Iris pigment epithelial cell (primary cell): ENCODE measurements at regions not wholly inside any gene's neighbourhood (a gene's known extent, or its start where the extent isn't known, plus 50 kb on each side); places are given as distances from the start of the nearest gene placed in this dataset.
"Not testable (repeated sequence)": the region's sequence is repeated elsewhere in the genome, so short reads cannot be mapped to it uniquely, and the experiment has no call there.

Source experiments
- DNase-seq: peaks from one replicate; pipeline ENCODE4 v3.0.0-alpha.2; 2011; ENCODE audit warnings: low read depth

DNA sequence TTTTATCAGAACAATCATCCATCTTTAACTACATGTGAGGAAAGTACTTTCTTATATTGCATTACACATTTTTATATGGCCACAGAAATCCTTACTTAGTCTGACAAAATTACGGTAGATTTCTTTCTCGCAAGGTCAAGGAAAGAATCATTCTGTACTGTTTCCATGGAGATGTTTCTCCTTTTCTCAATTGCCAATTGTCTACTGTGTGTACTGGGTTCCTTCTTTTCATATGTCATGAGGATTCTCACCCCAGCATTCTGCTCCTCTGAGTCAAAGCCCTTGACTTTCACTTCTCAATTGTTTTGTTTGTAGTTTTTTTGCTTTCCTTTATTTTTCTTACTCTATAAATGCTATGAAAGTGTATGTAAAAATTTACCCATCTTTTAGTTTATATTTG, 99.3 kb upstream of the AGAP9 start:
- DNase-seq = peak; percentile 15

DNA sequence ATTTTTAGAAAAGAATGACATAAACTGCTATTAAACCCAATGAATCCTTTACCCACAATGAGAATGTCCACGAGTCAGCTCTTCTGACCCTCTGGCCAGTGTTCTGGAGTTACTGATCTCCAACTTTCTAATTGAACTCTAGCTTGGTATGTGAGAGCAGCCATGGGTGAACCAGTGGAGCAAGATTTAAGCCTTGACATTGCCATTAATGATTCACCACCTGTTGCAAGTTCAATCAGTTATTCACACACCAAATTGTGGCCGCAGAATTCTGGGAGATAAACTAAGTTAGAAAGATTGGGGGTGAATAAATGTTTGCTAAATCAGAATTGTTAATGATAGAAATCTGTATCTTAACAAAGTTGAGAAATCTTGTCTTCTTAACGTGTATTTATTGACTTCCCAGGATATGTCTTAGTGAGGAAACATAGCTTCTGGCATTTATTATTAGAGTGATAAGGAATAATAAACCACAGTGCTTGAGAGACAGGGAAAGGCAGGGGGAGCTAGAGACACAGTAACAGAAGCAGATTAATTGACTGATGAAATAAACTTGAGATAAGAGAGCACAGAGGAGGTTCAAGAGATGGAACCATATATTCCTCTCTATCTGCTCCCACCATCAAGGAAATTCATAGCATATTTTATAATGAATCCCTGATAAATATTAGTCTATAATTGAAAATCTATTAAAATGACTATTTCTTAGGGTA, 96.0 kb upstream of the AGAP9 start:
- DNase-seq = peak; percentile 18

DNA sequence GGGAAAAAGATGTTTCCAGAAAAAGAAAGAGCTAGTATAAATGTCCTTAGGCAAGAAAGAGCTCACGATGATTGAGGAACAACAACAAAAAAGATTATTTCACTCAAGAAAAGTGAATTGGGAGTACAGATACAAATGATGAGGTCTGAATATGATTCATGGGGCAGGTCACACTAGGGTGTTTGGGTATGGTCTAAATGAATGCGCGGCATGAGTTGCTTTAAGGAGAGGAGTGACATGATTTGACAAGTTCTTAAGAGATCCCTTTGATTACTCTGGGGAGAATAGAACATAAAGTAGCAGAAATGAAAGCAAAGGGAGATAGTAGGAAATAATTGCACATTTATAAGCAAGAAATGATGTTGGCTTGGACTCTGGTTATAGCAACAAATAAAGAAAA, 85.9 kb upstream of the AGAP9 start:
- DNase-seq = not testable (repeated sequence)

DNA sequence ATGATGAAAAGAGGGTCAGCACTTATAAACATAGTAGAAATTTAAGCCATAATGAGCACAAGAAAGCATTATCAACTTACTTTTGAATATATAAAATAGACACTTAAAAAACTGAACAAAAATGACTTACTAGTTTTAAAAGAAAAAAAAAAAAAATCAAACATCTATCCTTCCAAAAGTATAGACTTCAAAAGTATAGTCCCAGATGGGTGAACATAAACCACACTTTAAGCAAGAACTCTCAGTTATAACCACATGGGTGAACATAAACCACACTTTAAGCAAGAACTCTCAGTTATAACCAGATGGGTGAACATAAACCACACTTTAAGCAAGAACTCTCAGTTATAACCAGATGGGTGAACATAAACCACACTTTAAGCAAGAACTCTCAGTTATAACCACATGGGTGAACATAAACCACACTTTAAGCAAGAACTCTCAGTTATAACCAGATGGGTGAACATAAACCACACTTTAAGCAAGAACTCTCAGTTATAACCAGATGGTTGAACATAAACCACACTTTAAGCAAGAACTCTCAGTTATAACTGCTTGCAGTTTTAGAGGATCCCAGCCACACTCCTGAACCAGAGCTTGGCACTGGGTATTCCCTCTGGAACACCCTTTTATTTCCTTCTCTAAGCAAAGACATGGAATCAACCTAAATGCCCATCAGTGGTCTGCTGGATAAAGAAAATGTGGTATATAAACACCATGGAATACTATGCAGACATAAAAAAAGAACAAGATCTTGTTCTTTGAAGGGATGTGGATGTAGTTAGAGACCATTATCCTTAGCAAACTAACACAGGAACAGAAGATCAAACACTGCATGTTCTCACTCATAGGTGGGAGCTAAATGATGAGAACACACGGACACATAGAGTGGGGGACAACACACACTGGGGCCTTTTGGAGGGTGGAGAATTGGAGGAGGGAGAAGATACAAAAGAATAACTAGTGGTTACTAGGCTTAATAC, 82.6 kb upstream of the AGAP9 start:
- DNase-seq = not testable (repeated sequence)

DNA sequence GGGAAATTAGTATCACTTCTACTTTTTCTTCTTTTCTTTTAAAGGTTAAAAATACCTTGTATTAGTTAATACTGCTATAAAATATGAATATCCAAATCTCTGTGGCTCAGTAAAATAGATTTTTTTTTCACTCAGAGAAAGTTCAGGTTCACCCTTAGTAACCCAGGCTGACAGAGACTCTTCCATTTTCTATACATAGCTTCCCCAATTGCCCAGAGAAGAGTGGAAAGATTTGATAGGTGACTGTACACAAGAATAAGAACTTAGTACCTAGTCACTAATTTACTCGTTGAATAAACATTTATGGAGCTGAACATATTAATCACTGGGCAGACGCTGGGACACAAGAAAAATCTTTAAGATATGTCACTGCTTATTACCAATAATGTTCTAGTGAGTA, 77.2 kb upstream of the AGAP9 start:
- not testable (repeated sequence) for DNase-seq

DNA sequence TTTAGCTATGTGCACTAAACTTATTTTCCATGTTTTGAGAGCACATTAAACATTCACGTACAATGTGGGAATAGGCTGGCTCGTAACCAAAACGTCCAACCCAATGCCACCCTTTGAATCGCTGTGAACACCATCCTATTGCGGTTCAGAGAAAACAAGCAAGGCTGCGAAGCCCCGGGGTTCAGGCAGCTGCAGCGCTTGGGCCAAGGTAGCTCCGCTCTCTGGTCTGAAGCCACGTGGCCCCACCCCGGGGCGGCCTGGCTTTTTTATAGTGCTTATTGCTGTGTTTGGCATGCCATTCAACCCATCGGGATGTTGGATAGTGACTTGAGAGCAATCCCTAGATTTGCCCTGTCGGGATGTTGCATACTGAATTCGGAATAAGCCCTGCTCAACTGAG, 76.7 kb upstream of the AGAP9 start:
- not testable (repeated sequence) for DNase-seq

DNA sequence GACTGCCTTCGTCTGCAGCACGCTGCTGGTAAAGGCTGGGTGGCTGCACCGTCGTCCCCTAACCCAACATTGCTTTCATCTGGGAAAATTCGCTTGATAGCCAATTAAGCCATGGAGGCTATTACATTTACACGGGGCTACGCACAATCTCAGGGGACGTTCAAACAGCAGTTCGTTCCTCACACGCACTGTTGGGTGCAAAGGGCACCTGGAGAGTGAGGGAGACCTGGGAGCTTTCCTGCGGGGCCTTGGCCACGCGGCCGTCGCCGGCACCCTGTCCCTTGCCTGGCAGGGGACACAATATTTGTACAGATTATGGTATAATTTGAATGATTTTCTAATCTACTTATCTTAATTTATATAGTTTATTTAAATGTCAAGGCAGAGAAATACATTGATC, 76.2 kb upstream of the AGAP9 start:
- DNase-seq = not testable (repeated sequence)

DNA sequence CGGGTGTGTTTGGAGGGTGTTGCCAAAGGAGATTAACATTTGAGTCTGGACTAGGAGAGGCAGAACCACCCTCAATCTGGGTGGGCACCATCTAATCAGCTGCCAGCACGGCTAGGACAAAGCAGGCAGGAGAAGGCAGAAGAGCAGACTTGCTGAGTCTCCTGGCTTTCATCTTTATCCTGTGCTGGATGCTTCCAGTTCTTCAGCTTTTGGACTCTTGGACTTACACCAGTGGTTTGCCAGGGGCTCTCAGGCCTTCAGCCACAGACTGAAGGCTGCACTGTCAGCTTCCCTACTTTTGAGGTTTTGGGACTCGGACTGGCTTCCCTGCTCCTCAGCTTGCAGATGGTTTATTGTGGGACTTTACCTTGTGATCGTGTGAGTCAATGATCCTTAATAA, 70.4 kb upstream of the AGAP9 start:
- not testable (repeated sequence) for DNase-seq

DNA sequence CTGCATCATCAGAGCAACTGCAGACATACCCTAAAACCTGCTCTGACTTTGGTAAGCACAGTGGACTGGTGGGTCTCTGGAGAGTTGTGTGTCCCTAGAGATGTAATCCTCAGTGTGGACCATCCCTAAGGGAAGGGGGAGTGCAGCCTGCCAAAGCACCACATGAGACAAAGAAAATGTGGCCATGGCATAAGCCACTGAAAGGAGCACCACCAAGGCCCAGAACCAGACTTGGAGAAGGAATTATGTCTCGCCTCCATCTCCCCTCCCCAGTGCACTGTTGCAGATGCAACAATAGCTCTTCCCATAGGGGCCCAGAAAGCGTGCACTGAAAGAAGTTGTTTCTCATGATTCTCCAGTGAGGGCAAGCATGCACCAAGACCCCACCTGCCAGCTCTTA, 69.7 kb upstream of the AGAP9 start:
- DNase-seq = not testable (repeated sequence)

DNA sequence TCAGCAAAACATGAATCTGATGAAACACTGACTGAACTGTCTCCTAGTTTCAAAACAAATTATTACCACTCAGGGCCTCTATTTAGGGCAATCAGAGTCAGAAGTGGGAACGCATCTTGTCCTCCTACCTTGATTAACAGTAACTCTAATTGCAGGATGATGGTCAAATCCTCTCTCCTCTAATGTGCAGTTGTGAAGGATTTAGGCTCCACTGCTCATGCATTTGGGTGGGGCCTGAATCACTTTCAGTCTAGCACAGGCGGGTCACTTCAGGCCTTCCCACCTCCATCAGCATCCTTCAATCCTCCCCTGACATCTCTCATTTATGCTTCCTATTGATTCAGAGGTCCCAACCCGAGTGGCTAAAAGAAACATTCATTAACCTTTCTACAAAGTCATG, 67.5 kb upstream of the AGAP9 start:
- DNase-seq = not testable (repeated sequence)

DNA sequence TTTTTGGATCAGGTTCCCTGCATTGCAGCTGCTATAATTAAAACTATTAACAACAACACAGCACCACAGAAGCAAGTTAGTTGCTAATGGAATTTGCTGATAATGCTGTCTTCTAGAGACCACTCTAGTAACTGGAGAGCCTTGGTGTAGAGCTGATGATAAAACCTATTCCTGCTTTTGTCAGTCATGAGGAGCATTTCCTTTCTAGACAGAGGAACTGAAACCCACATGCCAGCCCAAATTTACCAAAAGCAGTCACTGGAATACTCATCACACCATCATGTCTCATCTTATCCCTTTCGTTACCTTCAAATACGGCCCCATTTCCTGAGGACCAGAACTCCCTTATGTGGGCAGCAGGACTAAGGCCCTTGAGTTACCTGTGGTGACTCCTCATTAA, 67.1 kb upstream of the AGAP9 start:
- DNase-seq = not testable (repeated sequence)

DNA sequence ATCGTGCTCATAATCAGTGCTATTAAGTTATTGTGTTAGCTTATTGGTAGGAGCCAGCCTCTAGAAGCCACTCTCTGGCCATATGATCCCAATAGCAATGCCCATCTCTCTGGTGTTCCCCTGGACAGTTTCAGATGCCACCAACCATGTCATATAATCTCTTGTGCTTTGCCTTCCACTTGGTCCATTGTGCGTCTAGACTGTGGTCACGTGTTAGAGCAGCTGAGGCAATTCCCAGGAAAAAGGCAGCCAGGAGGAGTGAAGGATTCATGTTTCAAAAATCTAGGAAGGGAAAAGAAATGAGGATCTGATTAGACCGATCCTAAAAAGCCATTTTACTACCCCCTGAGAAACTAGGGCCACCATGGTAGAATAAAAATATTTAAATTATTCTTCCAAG, 58.6 kb upstream of the AGAP9 start:
- DNase-seq = not testable (repeated sequence)

DNA sequence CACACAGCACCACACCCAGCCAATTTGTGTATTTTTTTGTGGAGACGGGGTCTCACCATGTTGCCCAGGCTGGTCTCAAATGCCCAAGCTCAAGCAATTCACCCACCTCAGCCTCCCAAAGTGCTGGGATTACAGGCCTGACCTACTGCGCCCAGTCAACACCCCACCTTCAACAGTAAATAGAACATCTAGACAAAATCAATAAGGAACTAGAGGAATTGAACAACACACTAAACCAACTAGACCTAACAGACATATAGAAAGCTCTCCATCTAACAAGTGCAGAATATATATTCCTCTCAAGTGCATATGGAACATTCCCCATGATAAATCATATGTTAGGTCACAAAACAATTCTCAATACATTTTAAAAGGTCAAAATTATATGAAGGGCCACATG, 56.6 kb upstream of the AGAP9 start:
- DNase-seq = not testable (repeated sequence)

DNA sequence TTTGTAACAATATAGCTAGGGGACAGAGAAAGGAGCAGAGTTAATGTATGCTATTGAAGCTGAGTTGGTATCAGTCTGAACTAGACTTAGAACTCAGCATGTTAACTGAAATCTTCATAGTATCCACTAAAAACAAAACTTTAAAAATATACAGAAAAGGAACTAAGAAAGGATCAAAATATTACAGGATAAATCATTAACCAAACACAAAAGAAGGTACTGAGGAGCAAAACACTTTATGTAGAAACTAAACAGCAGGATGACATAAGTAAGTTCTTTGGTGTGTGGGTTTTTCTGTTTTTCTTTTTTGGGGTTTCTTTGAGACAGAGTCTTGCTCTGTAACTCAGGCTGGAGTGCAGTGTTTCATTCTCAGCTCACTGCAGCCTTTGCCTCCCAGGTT, 55.1 kb upstream of the AGAP9 start:
- not testable (repeated sequence) for DNase-seq
